Duodenal mucosa (tissue), 2 donors: ENCODE measurements at regions not wholly inside any gene's neighbourhood (a gene's known extent, or its start where the extent isn't known, plus 50 kb on each side); places are given as distances from the start of the nearest gene placed in this dataset.

ENCODE experiments used
- H3K27ac ChIP-seq: one replicate; pipeline ENCODE4 v1.7.0; 2013; ENCODE audit warnings: low read depth, low read length
- H3K27me3 ChIP-seq, 2 donors: one replicate each; pipeline ENCODE4 v1.7.0; 2013; ENCODE audit warnings: low read length in 2 of 2, control low read depth in 1 of 2; ENCODE audit not compliant: insufficient read depth in 2 of 2, control insufficient read depth in 1 of 2
- H3K36me3 ChIP-seq, 2 donors: one replicate each; pipeline ENCODE4 v1.7.0; 2013; ENCODE audit warnings: low read length in 2 of 2, control low read depth in 1 of 2; ENCODE audit not compliant: insufficient read depth in 2 of 2, control insufficient read depth in 1 of 2
- H3K4me1 ChIP-seq, 2 donors: one replicate each; pipeline ENCODE4 v1.7.0; 2013; ENCODE audit warnings: low read length in 2 of 2, control low read depth in 1 of 2; ENCODE audit not compliant: insufficient read depth in 2 of 2, control insufficient read depth in 1 of 2
- H3K4me3 ChIP-seq, 2 donors: one replicate each; pipeline ENCODE4 v1.7.0; 2013; ENCODE audit warnings: low read length in 2 of 2, low read depth in 1 of 2
- H3K9ac ChIP-seq, 2 donors: one replicate each; pipeline ENCODE4 v1.7.0; 2013; ENCODE audit warnings: low read length in 2 of 2, low read depth in 1 of 2
- H3K9me3 ChIP-seq, 2 donors: one replicate each; pipeline ENCODE4 v1.7.0; 2013; ENCODE audit warnings: low read length in 2 of 2, control low read depth in 1 of 2; ENCODE audit not compliant: control insufficient read depth in 1 of 2

DNA sequence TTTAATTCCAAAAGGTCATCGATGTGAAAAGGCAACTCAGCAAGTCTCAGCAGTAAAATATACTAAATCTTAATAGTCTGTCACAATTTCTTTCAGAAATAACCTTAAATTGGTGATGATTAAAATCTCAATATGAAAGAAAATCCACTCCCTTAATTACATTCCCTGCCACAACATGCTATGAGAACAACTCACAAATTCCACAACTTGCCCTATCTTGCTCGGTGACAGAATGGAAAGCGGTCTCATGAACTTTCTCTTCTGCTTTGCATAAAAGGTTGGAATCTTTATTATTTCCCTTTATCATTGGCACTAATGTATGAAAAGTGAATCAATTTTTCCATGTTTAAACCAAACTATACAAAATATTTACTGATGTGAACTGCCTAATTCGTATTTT, 380.8 kb downstream of the TMA16 start:
- H3K27me3 ChIP-seq: no peaks in the 10 kb centered on the region
- no peak overlapping the region for H3K4me3 ChIP-seq
- no peaks in the 10 kb centered on the region for H3K4me1 ChIP-seq
- H3K36me3 ChIP-seq: no peaks in the 10 kb centered on the region
- no peak overlapping the region for H3K27ac ChIP-seq
- H3K9ac ChIP-seq: no peak overlapping the region
- H3K9me3 ChIP-seq: no peaks in the 10 kb centered on the region

DNA sequence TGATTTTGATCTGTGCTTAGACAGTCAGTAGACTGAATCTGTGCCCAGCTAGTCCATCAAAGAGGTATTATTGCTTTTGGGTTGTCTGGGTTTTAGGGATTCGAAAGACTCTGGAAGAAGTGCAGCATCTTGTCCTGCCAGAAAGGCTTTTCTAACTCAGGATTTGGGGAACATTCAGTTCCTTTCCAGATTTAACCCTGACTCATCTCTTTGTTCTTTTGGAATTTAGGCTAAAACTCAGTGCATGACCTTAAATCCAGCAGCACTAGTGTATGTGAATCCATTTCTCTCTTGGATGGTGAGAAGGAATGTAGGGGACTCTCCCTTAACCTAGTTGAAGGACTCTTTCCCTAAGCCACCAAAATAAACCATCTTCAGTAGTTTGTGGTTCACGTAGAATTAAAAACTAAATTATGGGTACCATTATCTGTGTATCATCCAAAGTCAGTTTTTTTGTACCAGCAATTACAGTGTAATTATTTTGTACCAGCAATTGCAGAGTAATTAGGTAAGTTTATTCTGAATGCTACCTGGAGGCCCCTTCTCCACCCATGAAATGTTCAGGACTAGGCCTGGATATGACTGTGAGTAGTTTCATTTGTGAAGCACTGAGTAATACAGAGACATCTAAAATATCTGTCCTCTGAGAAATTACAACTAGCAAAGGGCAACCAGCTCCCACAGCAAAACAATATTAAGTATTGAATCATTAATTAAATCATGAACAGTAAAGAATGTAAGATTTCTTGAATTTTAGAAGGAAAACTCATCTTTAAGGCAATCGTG, 384.0 kb downstream of the TMA16 start:
- H3K9ac ChIP-seq: no peak overlapping the region
- no peaks in the 10 kb centered on the region for H3K27me3 ChIP-seq
- H3K36me3 ChIP-seq: no peaks in the 10 kb centered on the region
- no peak overlapping the region for H3K27ac ChIP-seq
- H3K4me3 ChIP-seq: no peak overlapping the region
- no peaks in the 10 kb centered on the region for H3K9me3 ChIP-seq
- no peaks in the 10 kb centered on the region for H3K4me1 ChIP-seq

DNA sequence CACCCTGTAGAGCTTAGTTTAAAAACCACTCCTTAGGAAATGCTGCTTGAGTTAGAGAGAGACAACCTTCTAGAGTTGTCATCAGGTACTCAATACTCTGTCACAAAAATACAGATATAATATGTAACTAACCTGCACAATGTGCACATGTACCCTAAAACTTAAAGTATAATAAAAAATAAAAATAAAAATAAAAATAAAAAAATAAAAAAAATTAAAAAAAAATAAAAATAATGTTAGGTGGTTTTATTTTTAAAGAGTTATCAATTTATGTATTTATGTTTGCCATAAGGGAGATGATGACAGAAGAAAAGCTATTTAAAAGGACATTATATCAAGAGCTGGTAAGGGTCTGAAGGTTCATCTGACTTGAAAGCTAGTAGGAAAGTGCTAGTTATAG, 397.9 kb downstream of the TMA16 start:
- Histone ChIP-seq H3K9me3 (no peaks in the 10 kb centered on the region), H3K9ac (no peak overlapping the region), H3K4me3 (no peak overlapping the region)

DNA sequence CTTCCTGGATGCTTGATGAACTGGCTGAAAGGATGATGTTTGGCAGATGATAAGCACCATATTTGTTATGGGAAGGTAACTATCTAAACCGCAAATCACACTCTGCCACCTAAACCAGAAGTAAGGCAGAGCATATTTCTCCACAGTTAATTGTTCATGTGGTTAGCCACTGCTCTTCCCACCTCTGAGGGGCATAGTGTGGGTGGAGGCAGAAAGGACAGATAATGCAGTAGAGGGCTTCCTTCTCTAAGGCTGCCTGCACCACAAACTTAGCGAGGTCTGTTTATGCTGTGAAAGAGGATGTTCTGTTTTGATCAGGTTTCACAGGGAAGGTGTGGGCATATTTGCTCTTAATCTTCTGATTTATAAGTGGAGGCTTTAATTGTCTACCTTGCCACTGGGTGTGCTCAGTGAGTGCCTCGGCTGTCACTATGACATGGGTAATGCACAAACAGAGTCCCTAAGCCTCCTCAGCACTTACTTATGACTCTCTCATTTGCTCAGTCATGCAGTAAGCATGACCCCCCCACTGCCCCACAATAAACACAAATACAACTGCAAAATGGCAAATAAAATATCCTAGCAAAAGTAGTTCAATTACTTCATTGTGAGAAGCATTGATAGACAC, 401.0 kb downstream of the TMA16 start:
- Histone ChIP-seq H3K4me3 (no peak overlapping the region), H3K9me3 (no peaks in the 10 kb centered on the region), H3K4me1 (no peaks in the 10 kb centered on the region)

More for the DNA sequence above, 397.9 kb downstream of the TMA16 start:
- Histone ChIP-seq H3K36me3 (no peaks in the 10 kb centered on the region), H3K27me3 (no peaks in the 10 kb centered on the region), H3K4me1 (no peaks in the 10 kb centered on the region), H3K27ac (no peak overlapping the region)

DNA sequence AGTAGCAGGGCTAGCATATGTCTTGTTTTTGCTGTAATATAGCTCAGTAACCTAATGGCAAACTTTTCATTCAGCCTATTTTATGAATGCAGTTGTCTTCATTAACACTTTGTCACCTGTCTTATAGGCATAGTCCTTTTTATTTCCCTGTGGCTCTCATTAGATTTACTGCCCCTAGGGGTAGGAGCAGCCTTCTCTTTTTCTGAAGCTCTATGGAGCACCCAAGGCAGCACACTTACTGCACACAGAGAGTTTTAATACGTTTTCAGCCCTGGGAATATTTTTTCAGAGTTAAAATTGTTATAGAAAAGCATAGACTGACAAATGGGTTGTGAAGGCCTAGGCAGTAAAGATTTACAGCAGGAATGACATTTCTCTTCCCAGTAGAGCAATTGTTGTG, 406.8 kb downstream of the TMA16 start:
- no peak overlapping the region for H3K9ac ChIP-seq
- H3K27me3 ChIP-seq: no peaks in the 10 kb centered on the region
- no peak overlapping the region for H3K4me3 ChIP-seq
- H3K36me3 ChIP-seq: no peaks in the 10 kb centered on the region
- no peaks in the 10 kb centered on the region for H3K4me1 ChIP-seq
- H3K9me3 ChIP-seq: no peaks in the 10 kb centered on the region
- H3K27ac ChIP-seq: no peak overlapping the region

More for the DNA sequence above, 401.0 kb downstream of the TMA16 start:
- no peak overlapping the region for H3K27ac ChIP-seq
- H3K27me3 ChIP-seq: no peaks in the 10 kb centered on the region
- no peaks in the 10 kb centered on the region for H3K36me3 ChIP-seq
- H3K9ac ChIP-seq: no peak overlapping the region

DNA sequence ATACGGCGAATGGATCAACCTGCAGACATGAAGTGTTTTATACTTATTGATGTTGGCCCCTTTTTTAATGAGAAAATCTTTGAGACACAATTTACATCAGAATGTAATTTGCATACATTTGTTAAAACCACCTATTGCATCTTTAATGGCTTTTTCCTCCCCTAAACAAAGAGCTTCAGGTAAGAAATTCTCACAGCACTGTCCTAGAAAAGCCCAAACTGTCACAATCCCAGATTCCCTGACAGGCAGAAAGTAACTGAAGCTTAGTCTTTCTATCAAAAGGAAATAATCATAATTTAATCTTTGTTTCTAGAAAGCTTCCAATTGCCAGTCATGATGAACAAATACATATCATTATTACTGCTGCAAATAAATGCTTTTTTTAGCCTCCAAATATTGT, 407.9 kb downstream of the TMA16 start:
- Histone ChIP-seq H3K9me3 (no peaks in the 10 kb centered on the region), H3K27me3 (no peaks in the 10 kb centered on the region), H3K36me3 (no peaks in the 10 kb centered on the region), H3K4me1 (no peaks in the 10 kb centered on the region), H3K4me3 (no peak overlapping the region), H3K9ac (no peak overlapping the region), H3K27ac (no peak overlapping the region)

DNA sequence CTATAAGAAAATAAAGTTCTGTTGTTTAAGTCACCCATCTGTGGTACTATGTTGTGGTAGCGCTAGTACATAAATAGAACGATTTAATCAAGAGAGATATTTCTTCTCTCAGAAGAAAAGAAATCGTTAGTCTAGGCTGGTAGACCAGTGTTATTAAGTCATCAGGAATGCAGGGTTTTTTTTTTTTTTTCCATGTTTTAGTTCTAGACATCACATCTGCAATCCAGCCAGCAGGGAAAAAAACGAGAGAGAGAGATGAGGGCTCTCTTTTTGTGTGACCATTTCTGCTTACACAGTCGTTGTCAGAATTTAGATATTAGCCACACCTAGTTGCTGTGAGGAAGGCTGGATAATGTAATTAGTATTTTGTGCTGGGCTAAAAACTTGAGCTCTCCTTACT, 417.4 kb downstream of the TMA16 start:
- no peaks in the 10 kb centered on the region for H3K9me3 ChIP-seq
- H3K27ac ChIP-seq: no peak overlapping the region
- no peaks in the 10 kb centered on the region for H3K27me3 ChIP-seq
- no peaks in the 10 kb centered on the region for H3K36me3 ChIP-seq
- no peaks in the 10 kb centered on the region for H3K4me1 ChIP-seq
- H3K4me3 ChIP-seq: no peak overlapping the region
- no peak overlapping the region for H3K9ac ChIP-seq

DNA sequence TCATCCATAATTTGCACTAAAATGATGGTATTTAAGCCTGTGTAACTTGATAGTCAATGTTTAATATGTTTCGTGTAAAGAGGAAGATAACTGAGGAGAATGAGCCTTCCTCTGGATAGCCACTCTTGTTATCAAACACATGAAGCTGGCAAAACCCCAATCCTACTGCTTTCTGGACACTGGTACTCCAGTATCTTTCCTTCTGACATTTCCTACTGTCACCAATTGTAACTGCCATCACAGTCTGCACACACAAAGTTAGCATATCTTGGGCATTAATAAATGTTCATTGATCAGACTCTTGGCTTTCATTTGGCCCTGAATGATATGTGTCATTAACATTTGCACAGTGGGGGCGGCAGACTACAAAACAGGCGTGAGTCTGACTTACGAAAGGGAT, 419.1 kb downstream of the TMA16 start:
- no peak overlapping the region for H3K27ac ChIP-seq
- H3K9me3 ChIP-seq: no peaks in the 10 kb centered on the region
- H3K36me3 ChIP-seq: no peaks in the 10 kb centered on the region
- H3K4me3 ChIP-seq: no peak overlapping the region
- no peak overlapping the region for H3K9ac ChIP-seq
- no peaks in the 10 kb centered on the region for H3K27me3 ChIP-seq
- no peaks in the 10 kb centered on the region for H3K4me1 ChIP-seq

DNA sequence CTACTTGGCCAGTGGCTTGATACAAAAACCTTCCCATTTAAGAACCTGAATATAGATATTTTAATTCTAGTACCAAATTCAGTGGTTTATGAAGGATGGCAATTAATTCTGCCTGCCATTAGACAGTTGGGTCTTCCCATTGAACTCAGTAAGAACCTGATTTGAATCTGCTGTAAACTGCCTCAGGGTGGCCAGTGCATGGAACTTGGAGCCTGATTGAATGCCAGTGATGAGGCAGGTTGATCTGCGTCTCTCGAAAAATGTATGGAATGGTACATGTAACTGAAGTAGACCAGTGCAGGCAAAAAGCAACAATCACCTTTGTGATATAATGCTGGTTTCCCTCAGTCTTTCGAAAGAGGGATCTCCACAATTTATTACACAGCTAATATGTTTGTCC, 421.4 kb downstream of the TMA16 start:
- Histone ChIP-seq H3K27ac (no peak overlapping the region), H3K27me3 (no peaks in the 10 kb centered on the region), H3K4me1 (no peaks in the 10 kb centered on the region), H3K9ac (no peak overlapping the region), H3K9me3 (no peaks in the 10 kb centered on the region), H3K36me3 (no peaks in the 10 kb centered on the region), H3K4me3 (no peak overlapping the region)

DNA sequence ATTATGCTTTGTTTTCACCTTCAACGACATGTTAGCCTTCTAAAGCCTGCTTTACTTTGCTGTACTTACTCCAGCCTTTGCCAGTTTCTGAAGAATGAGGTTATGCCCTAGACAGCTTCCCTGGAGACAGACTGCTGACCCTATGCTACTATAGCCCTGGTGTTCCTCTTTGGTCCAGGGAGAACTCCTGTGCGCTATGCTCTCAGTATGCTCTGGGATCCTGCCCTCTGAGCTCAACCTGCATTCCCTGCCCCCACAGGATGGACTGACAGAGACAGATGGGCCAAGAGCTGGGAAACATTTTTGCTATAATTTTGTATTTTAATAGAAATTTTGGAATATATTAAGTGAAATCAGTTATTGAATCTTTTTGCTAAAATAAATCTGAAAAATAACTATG, 425.9 kb downstream of the TMA16 start:
- no peaks in the 10 kb centered on the region for H3K27me3 ChIP-seq
- no peaks in the 10 kb centered on the region for H3K4me1 ChIP-seq
- H3K9ac ChIP-seq: no peak overlapping the region
- H3K36me3 ChIP-seq: no peaks in the 10 kb centered on the region
- H3K4me3 ChIP-seq: no peak overlapping the region
- H3K9me3 ChIP-seq: no peaks in the 10 kb centered on the region
- H3K27ac ChIP-seq: no peak overlapping the region
